Stomach (tissue), 4 donors: ENCODE measurements at regions not wholly inside any gene's neighbourhood (a gene's known extent, or its start where the extent isn't known, plus 50 kb on each side); places are given as distances from the start of the nearest gene placed in this dataset.

Source experiments
- CTCF ChIP-seq, 7 experiments: fragments of 450-650 bp in 4 of 7; fragments of 200-600 bp in 3 of 7; sonication (generic) in 3 of 7; IDR thresholded peaks; one replicate each; pipeline ENCODE4 v1.5.1; 2016 to 2019; ENCODE audit warnings: antibody characterized with exemption in 7 of 7, control low read depth in 2 of 7, mild to moderate bottlenecking in 1 of 7
- POLR2A ChIP-seq, 4 donors: fragments of 450-650 bp; IDR thresholded peaks; one replicate each; pipeline ENCODE4 v1.6.1; 2016; ENCODE audit warnings: antibody characterized with exemption in 4 of 4, control low read depth in 2 of 4, mild to moderate bottlenecking in 1 of 4, moderate library complexity in 1 of 4
- POLR2AphosphoS5 ChIP-seq, 3 donors: sonication (generic); formaldehyde crosslinking; IDR thresholded peaks; one replicate each; pipeline ENCODE4 v1.6.1; 2016; ENCODE audit warnings: antibody characterized with exemption in 3 of 3

- no peak for TF ChIP-seq CTCF (IDR thresholded peaks at IDR 0.05)
- TF ChIP-seq POLR2A (IDR thresholded peaks at IDR 0.05) = no peak
- no peak for TF ChIP-seq POLR2AphosphoS5 (IDR thresholded peaks at IDR 0.05)
Measured at GRCh38 chr4:13998850-13999445, 371.4 kb upstream of the BOD1L1 start.
